H4 (cell line): ENCODE measurements at regions not wholly inside any gene's neighbourhood (a gene's known extent, or its start where the extent isn't known, plus 50 kb on each side); places are given as distances from the start of the nearest gene placed in this dataset.

Source experiments
- DNase-seq: peaks from one replicate; pipeline ENCODE4 v3.0.0-alpha.2; 2015; ENCODE audit warnings: low spot score

- no peak for DNase-seq
These were observed 239.9 kb downstream of the PAX3 start for GRCh38 chr2:222058819-222059445.

- DNase-seq, result peak; percentile 38
These were observed 241.3 kb downstream of the PAX3 start for GRCh38 chr2:222057347-222058073.

GRCh38 chr2:222055328-222055727, 243.5 kb downstream of the PAX3 start:
- no peak for DNase-seq

GRCh38 chr2:222054813-222055212, 244.0 kb downstream of the PAX3 start:
- no peak for DNase-seq

GRCh38 chr2:222052934-222053367, 245.8 kb downstream of the PAX3 start:
- peak; percentile 53 for DNase-seq

GRCh38 chr2:222050981-222051380, 247.8 kb downstream of the PAX3 start:
- DNase-seq, result no peak

GRCh38 chr2:222049946-222050345, 248.9 kb downstream of the PAX3 start:
- DNase-seq, result peak; percentile 64

GRCh38 chr2:222043897-222044296, 254.9 kb downstream of the PAX3 start:
- DNase-seq, result no peak

GRCh38 chr2:222042666-222043065, 256.1 kb downstream of the PAX3 start:
- DNase-seq, result no peak

- DNase-seq, result no peak
These were observed 258.5 kb downstream of the PAX3 start for GRCh38 chr2:222040333-222040732.

- DNase-seq, result no peak
These were observed 259.0 kb downstream of the PAX3 start for GRCh38 chr2:222039821-222040220.

GRCh38 chr2:222038067-222038802, 260.6 kb downstream of the PAX3 start:
- DNase-seq, result no peak

- no peak for DNase-seq
These were observed 261.6 kb downstream of the PAX3 start for GRCh38 chr2:222037211-222037610.

GRCh38 chr2:222034058-222034457, 264.7 kb downstream of the PAX3 start:
- DNase-seq, result no peak

GRCh38 chr2:222033541-222033940, 265.3 kb downstream of the PAX3 start:
- peak; percentile 21 for DNase-seq

- no peak for DNase-seq
These were observed 272.9 kb downstream of the PAX3 start for GRCh38 chr2:222025881-222026271.

- DNase-seq, result peak; percentile 65
These were observed 273.6 kb downstream of the PAX3 start for GRCh38 chr2:222024932-222025880.

- DNase-seq, result no peak
These were observed 281.4 kb downstream of the PAX3 start for GRCh38 chr2:222017252-222017850.

- DNase-seq, result no peak
These were observed 284.9 kb downstream of the PAX3 start for GRCh38 chr2:222013889-222014288.

GRCh38 chr2:222000326-222000725, 298.5 kb downstream of the PAX3 start:
- peak; percentile 92 for DNase-seq

GRCh38 chr2:221999717-222000116, 299.1 kb downstream of the PAX3 start:
- peak; percentile 79 for DNase-seq
